ENCODE measurements at regions not wholly inside any gene's neighbourhood (a gene's known extent, or its start where the extent isn't known, plus 50 kb on each side); places are given as distances from the start of the nearest gene placed in this dataset.

- Mint-ChIP-seq H3K4me1 (ENCODE audit: low read depth) (no peaks in the 10 kb centered on the region), H3K36me3 (ENCODE audit: low read depth) (no peaks in the 10 kb centered on the region), H3K27ac (no peak overlapping the region), H3K27me3 (ENCODE audit: low read depth) (no peaks in the 10 kb centered on the region), H3K9me3 (peaks cover 11% of the 10 kb centered on the region), H3K4me3 (ENCODE audit: low read depth) (no peak overlapping the region)
- intact Hi-C loops (cut with micrococcal nuclease): no loop called here
- DNase-seq (ENCODE audit: low spot score): no peak
These were observed 72.2 kb upstream of the GABRG1 start for GRCh38 chr4:46196086-46196485.

GRCh38 chr4:46185766-46186165 is 61.9 kb upstream of the GABRG1 start:
- H3K36me3 Mint-ChIP-seq (ENCODE audit: low read depth): no peaks in the 10 kb centered on the region
- peaks cover 20% of the 10 kb centered on the region for H3K9me3 Mint-ChIP-seq
- intact Hi-C loops (cut with micrococcal nuclease): no loop called here
- H3K27me3 Mint-ChIP-seq (ENCODE audit: low read depth): no peaks in the 10 kb centered on the region
- H3K27ac Mint-ChIP-seq: no peak overlapping the region
- no peaks in the 10 kb centered on the region for H3K4me1 Mint-ChIP-seq (ENCODE audit: low read depth)
- H3K4me3 Mint-ChIP-seq (ENCODE audit: low read depth): no peak overlapping the region
- DNase-seq (ENCODE audit: low spot score): no peak

- DNase-seq (ENCODE audit: low spot score): no peak
- Mint-ChIP-seq H3K4me1 (ENCODE audit: low read depth) (no peaks in the 10 kb centered on the region), H3K4me3 (ENCODE audit: low read depth) (no peak overlapping the region), H3K27ac (no peak overlapping the region), H3K9me3 (peaks cover 53% of the 10 kb centered on the region), H3K27me3 (ENCODE audit: low read depth) (no peaks in the 10 kb centered on the region), H3K36me3 (ENCODE audit: low read depth) (no peaks in the 10 kb centered on the region)
- intact Hi-C loops (cut with micrococcal nuclease): no loop called here
These were observed 55.5 kb upstream of the GABRG1 start for GRCh38 chr4:46179356-46179755.

Measured in activated T-helper 2 cell treated with anti-CD3 and anti-CD28 coated beads, Interferon-gamma antibody, Interleukin-2, Interleukin-4, amounts not matched to agents 10 μg/mL and 5 μg/mL and 100 μg/mL, durations not matched to agents 14 hours and 24 hours and 36 hours (primary cell).